ENCODE measurements at regions not wholly inside any gene's neighbourhood (a gene's known extent, or its start where the extent isn't known, plus 50 kb on each side); places are given as distances from the start of the nearest gene placed in this dataset.
A peak's percentile ranks its signal among the peaks of the same experiment; 100 is the strongest.

- Histone ChIP-seq H3K27ac (ENCODE audit: low read depth in 1 of 2, low read length in 2 of 2) (no peak overlapping the region), H3K4me3 (ENCODE audit: low read depth in 1 of 3, low read length in 3 of 3) (no peak overlapping the region), H3K9me3 (ENCODE audit: control insufficient read depth in 4 of 4, low read length in 3 of 4) (no peaks in the 10 kb centered on the region), H3K27me3 (ENCODE audit: control insufficient read depth in 4 of 4, insufficient read depth in 4 of 4, low read length in 3 of 4) (no peaks in the 10 kb centered on the region), H3K9ac (ENCODE audit: low read depth in 1 of 2, low read length in 2 of 2) (no peak overlapping the region), H3K36me3 (ENCODE audit: control insufficient read depth in 4 of 4, insufficient read depth in 3 of 4, low read depth in 1 of 4, low read length in 3 of 4) (no peaks in the 10 kb centered on the region), H3K4me1 (ENCODE audit: control insufficient read depth in 4 of 4, insufficient read depth in 4 of 4, low read length in 3 of 4) (peaks cover 0 to 3% (median under 1%) of the 10 kb centered on the region in 4 donors)
- DNase-seq (ENCODE audit: low spot score) = no peak
- TF ChIP-seq MAX (IDR thresholded peaks at IDR 0.05) (peak; percentile 11), HNF4A (conservative IDR thresholded peaks at IDR 0.05) (no peak)
- WGBS = 93% methylated on average over 1 of the region's 1 CpG
Observed at GRCh38 chr2:150716186-150716585, 228.7 kb upstream of the RND3 start.

- Histone ChIP-seq H3K36me3 (ENCODE audit: control insufficient read depth in 4 of 4, insufficient read depth in 3 of 4, low read depth in 1 of 4, low read length in 3 of 4) (no peaks in the 10 kb centered on the region), H3K27me3 (ENCODE audit: control insufficient read depth in 4 of 4, insufficient read depth in 4 of 4, low read length in 3 of 4) (no peaks in the 10 kb centered on the region), H3K9me3 (ENCODE audit: control insufficient read depth in 4 of 4, low read length in 3 of 4) (no peaks in the 10 kb centered on the region), H3K4me3 (ENCODE audit: low read depth in 1 of 3, low read length in 3 of 3) (no peak overlapping the region), H3K9ac (ENCODE audit: low read depth in 1 of 2, low read length in 2 of 2) (no peak overlapping the region), H3K27ac (ENCODE audit: low read depth in 1 of 2, low read length in 2 of 2) (no peak overlapping the region), H3K4me1 (ENCODE audit: control insufficient read depth in 4 of 4, insufficient read depth in 4 of 4, low read length in 3 of 4) (peaks cover 0 to 3% (median under 1%) of the 10 kb centered on the region in 4 donors)
- no peak for TF ChIP-seq REST (IDR thresholded peaks at IDR 0.05)
- TF ChIP-seq TAF1 (conservative IDR thresholded peaks at IDR 0.05) = no peak
- no peak for TF ChIP-seq FOXA1 (IDR thresholded peaks at IDR 0.05)
- no peak for TF ChIP-seq JUND (IDR thresholded peaks at IDR 0.05)
- TF ChIP-seq RXRA (IDR thresholded peaks at IDR 0.05) = no peak
- no peak for TF ChIP-seq CTCF (IDR thresholded peaks at IDR 0.05; ENCODE audit: low read depth, low read length, missing input control)
- no peak for TF ChIP-seq HNF4A (conservative IDR thresholded peaks at IDR 0.05)
- no peak for TF ChIP-seq RAD21 (IDR thresholded peaks at IDR 0.05)
- 91% methylated on average over 4 of the region's 4 CpGs for WGBS
- no peak for DNase-seq (ENCODE audit: low spot score)
Observed at GRCh38 chr2:150715501-150715900, 228.0 kb upstream of the RND3 start.

GRCh38 chr2:150710916-150711315 is 223.4 kb upstream of the RND3 start:
- Histone ChIP-seq H3K27ac (ENCODE audit: low read depth in 1 of 2, low read length in 2 of 2) (no peak overlapping the region), H3K4me3 (ENCODE audit: low read depth in 1 of 3, low read length in 3 of 3) (no peak overlapping the region), H3K9me3 (ENCODE audit: control insufficient read depth in 4 of 4, low read length in 3 of 4) (no peaks in the 10 kb centered on the region), H3K4me1 (ENCODE audit: control insufficient read depth in 4 of 4, insufficient read depth in 4 of 4, low read length in 3 of 4) (no peaks in the 10 kb centered on the region), H3K27me3 (ENCODE audit: control insufficient read depth in 4 of 4, insufficient read depth in 4 of 4, low read length in 3 of 4) (no peaks in the 10 kb centered on the region), H3K9ac (ENCODE audit: low read depth in 1 of 2, low read length in 2 of 2) (no peak overlapping the region), H3K36me3 (ENCODE audit: control insufficient read depth in 4 of 4, insufficient read depth in 3 of 4, low read depth in 1 of 4, low read length in 3 of 4) (no peaks in the 10 kb centered on the region)
- 82% methylated on average over 2 of the region's 2 CpGs for WGBS
- no peak for TF ChIP-seq FOXA2 (IDR thresholded peaks at IDR 0.05)
- TF ChIP-seq CTCF (IDR thresholded peaks at IDR 0.05; ENCODE audit: low read depth, low read length, missing input control) = no peak
- TF ChIP-seq HNF4G (IDR thresholded peaks at IDR 0.05) = no peak
- no peak for TF ChIP-seq HNF4A (conservative IDR thresholded peaks at IDR 0.05)
- no peak for TF ChIP-seq SP1 (IDR thresholded peaks at IDR 0.05)
- DNase-seq (ENCODE audit: low spot score) = no peak

All from liver (tissue), 8 donors.